K562 (cell line): ENCODE measurements at regions not wholly inside any gene's neighbourhood (a gene's known extent, or its start where the extent isn't known, plus 50 kb on each side); places are given as distances from the start of the nearest gene placed in this dataset.

Experiments used
- ATAC-seq: fragments of 200-7000 bp; cut with Tn5 transposase; 3 replicates; pipeline ENCODE4 v1.9.1; 2020; ENCODE audit warnings: moderate library complexity
- BruUV-seq: library from RNA; stranded (reverse); fragments of 400-500 nt; replicated peaks from 2 replicates; lab custom pipeline; 2021; lab: Mats Ljungman, UMichigan
- CTCF ChIA-PET: fragments of 300-600 bp; formaldehyde crosslinking; extraction: SDS; loops from one replicate; lab custom pipeline; 2021; ENCODE audit warnings: low intra/inter-chr PET ratio; lab: Yijun Ruan, JAX
- POLR2A ChIA-PET: fragments of 300-600, 350-650 bp; sonication (Branson Sonifier 250); formaldehyde crosslinking; extraction: SDS; loops from one replicate; lab custom pipeline; 2021; ENCODE audit warnings: antibody characterized with exemption, inconsistent platforms; lab: Yijun Ruan, JAX
- DNase-seq, 4 experiments: peaks; one replicate each; pipeline versions ENCODE4 v3.0.0 to v3.0.0-alpha.2; 2011 to 2018; ENCODE audit warnings: low spot score in 3 of 4, mixed read lengths in 3 of 4; ENCODE audit errors: extremely low read depth in 1 of 4
- FAIRE-seq: peaks from 2 replicates; lab custom pipeline; 2011; peaks lifted over from hg19 to GRCh38; lab: Jason Lieb, UNC
- H2AFZ ChIP-seq: 2 replicates; pipeline ENCODE4 v1.6.0; 2011; ENCODE audit warnings: low read depth, low read length, control low read depth, inconsistent platforms
- H3K27ac ChIP-seq: fragments of 200-600 bp; 3 replicates; pipeline ENCODE4 v1.8.0; 2011; ENCODE audit warnings: low read depth, mild to moderate bottlenecking, control low read depth, inconsistent platforms, low read length, moderate library complexity, mixed read lengths; ENCODE audit errors: extremely low read depth
- H3K27me3 ChIP-seq, 2 experiments: fragments of 300-600 bp in 1 of 2; 2 replicates in 1 of 2; 3 replicates in 1 of 2; pipeline versions ENCODE4 v1.6.0 to v1.8.0; 2011; ENCODE audit warnings: inconsistent platforms in 2 of 2, low read length in 2 of 2, mild to moderate bottlenecking in 1 of 2, mixed read lengths in 1 of 2, moderate library complexity in 1 of 2; ENCODE audit not compliant: control insufficient read depth in 2 of 2, insufficient read depth in 2 of 2
- H3K36me3 ChIP-seq: fragments of 300-600 bp; 3 replicates; pipeline ENCODE4 v1.8.0; 2011; ENCODE audit warnings: mild to moderate bottlenecking, low read length, inconsistent platforms; ENCODE audit not compliant: control insufficient read depth, insufficient read depth
- H3K4me1 ChIP-seq, 2 experiments: fragments of 200-600 bp in 1 of 2; replicated peaks in 1 of 2; 2 replicates in 1 of 2; 3 replicates in 1 of 2; pipeline versions ENCODE4 v1.5.1 to v1.8.0; 2011; ENCODE audit warnings: inconsistent platforms in 2 of 2, low read length in 2 of 2, mild to moderate bottlenecking in 1 of 2, mixed read lengths in 1 of 2, moderate library complexity in 1 of 2; ENCODE audit not compliant: control insufficient read depth in 2 of 2, insufficient read depth in 2 of 2
- H3K4me2 ChIP-seq: 2 replicates; pipeline ENCODE4 v1.6.1; 2011; ENCODE audit warnings: low read length, control low read depth, inconsistent platforms, mixed read lengths; ENCODE audit not compliant: insufficient read depth
- H3K4me3 ChIP-seq: fragments of 200-600 bp; sonication (generic), shearing (Covaris generic); 2 replicates; pipeline ENCODE4 v1.5.1; 2016; ENCODE audit warnings: control low read depth, inconsistent platforms
- H3K79me2 ChIP-seq: fragments of 200-600 bp; 3 replicates; pipeline ENCODE4 v1.8.0; 2011; ENCODE audit warnings: low read length, inconsistent platforms; ENCODE audit not compliant: control insufficient read depth, insufficient read depth
- H3K9ac ChIP-seq, 2 experiments: 2 replicates each; pipeline versions ENCODE4 v1.6.0 to v1.6.1; 2011; ENCODE audit warnings: low read depth in 2 of 2, low read length in 2 of 2, control low read depth in 1 of 2, inconsistent platforms in 1 of 2, mild to moderate bottlenecking in 1 of 2, mixed read lengths in 1 of 2; ENCODE audit not compliant: insufficient read depth in 1 of 2
- H3K9me1 ChIP-seq: one replicate; pipeline ENCODE4 v1.6.0; 2011; ENCODE audit warnings: inconsistent platforms, mild to moderate bottlenecking, low read length, moderate library complexity; ENCODE audit not compliant: control insufficient read depth, insufficient read depth
- H3K9me3 ChIP-seq: replicated peaks from 2 replicates; pipeline ENCODE4 v1.5.1; 2011; ENCODE audit warnings: low read depth, low read length, inconsistent platforms; ENCODE audit not compliant: control insufficient read depth, insufficient read depth
- H4K20me1 ChIP-seq: replicated peaks from 2 replicates; pipeline ENCODE4 v1.6.1; 2011; ENCODE audit warnings: low read length, inconsistent platforms, mixed read lengths; ENCODE audit not compliant: control insufficient read depth, insufficient read depth
- DPF2 ChIP-seq: fragments of 450-650 bp; IDR thresholded peaks from 2 replicates; pipeline ENCODE4 v1.6.1; 2016
- FOXM1 ChIP-seq, 2 experiments: fragments of 450-650 bp in 1 of 2; sonication (generic) in 1 of 2; formaldehyde crosslinking in 1 of 2; IDR thresholded peaks; 2 replicates each; pipeline versions ENCODE4 v1.6.1 to v1.9.0; 2017 to 2022; ENCODE audit warnings: low read depth in 2 of 2, mild to moderate bottlenecking in 2 of 2, missing genetic modification reagents in 1 of 2, moderate library complexity in 1 of 2
- GATAD2B ChIP-seq: fragments of 450-650 bp; IDR thresholded peaks from 2 replicates; pipeline ENCODE4 v1.6.1; 2017; ENCODE audit warnings: mild to moderate bottlenecking, borderline replicate concordance
- HNRNPLL ChIP-seq: fragments of 200-400 bp; formaldehyde crosslinking; IDR thresholded peaks from 2 replicates; pipeline ENCODE4 v1.6.1; 2017; ENCODE audit warnings: low read length, low read depth, mild to moderate bottlenecking; ENCODE audit not compliant: poor library complexity, severe bottlenecking
- KDM4B ChIP-seq, 2 experiments: fragments of 450-650 bp in 1 of 2; sonication (generic) in 1 of 2; IDR thresholded peaks; 2 replicates each; pipeline ENCODE4 v1.6.1; 2016 to 2017; ENCODE audit warnings: borderline replicate concordance in 2 of 2, antibody characterized with exemption in 1 of 2, low read depth in 1 of 2, mild to moderate bottlenecking in 1 of 2
- MECOM ChIP-seq: fragments of 250-450 bp; sonication (Bioruptor Pico); IDR thresholded peaks from 2 replicates; pipeline ENCODE4 v1.8.0; 2022; ENCODE audit warnings: inconsistent platforms
- NCOA2 ChIP-seq, 2 experiments: fragments of 450-650 bp; IDR thresholded peaks; 2 replicates each; pipeline ENCODE4 v1.6.1; 2018; ENCODE audit warnings: mild to moderate bottlenecking in 2 of 2, moderate library complexity in 1 of 2; ENCODE audit not compliant: partially characterized antibody in 2 of 2
- SAFB2 ChIP-seq: fragments of 200-400 bp; formaldehyde crosslinking; IDR thresholded peaks from 2 replicates; pipeline ENCODE4 v1.6.1; 2018; ENCODE audit warnings: borderline replicate concordance, low read length, low read depth, moderate library complexity; ENCODE audit not compliant: severe bottlenecking
- SAP30 ChIP-seq: fragments of 200-600 bp; sonication (generic); IDR thresholded peaks from 2 replicates; pipeline ENCODE4 v1.6.1; 2012; ENCODE audit warnings: borderline replicate concordance, low read depth, mild to moderate bottlenecking, moderate library complexity, low read length, control low read depth, inconsistent platforms; ENCODE audit not compliant: insufficient read depth, poor library complexity, severe bottlenecking
- SIN3B ChIP-seq: fragments of 450-650 bp; IDR thresholded peaks from 2 replicates; pipeline ENCODE4 v1.6.1; 2017; ENCODE audit warnings: low read depth, mild to moderate bottlenecking, moderate library complexity
- SP2 ChIP-seq: IDR thresholded peaks from 2 replicates; pipeline ENCODE4 v1.6.1; 2011; ENCODE audit warnings: mild to moderate bottlenecking, low read depth, low read length, moderate library complexity; ENCODE audit not compliant: poor library complexity, severe bottlenecking; ENCODE audit errors: extremely low read depth
- SUPT5H ChIP-seq: fragments of 450-650 bp; IDR thresholded peaks from 2 replicates; pipeline ENCODE4 v1.6.1; 2016
- TEAD2 ChIP-seq: fragments of 450-650 bp; IDR thresholded peaks from 2 replicates; pipeline ENCODE4 v1.6.1; 2016; ENCODE audit warnings: missing genetic modification characterization, control low read depth, missing compliant biosample characterization
- WGBS: fragments of 100-300 bp; shearing (Covaris generic); methylation state at CpG from one replicate; pipeline ENCODE4 v1.1.6; 2016; ENCODE audit warnings: low coverage, mixed read lengths; ENCODE audit not compliant: insufficient coverage; ENCODE audit errors: missing lambda C conversion rate; 5-methylcytosine and 5-hydroxymethylcytosine counted together
- in situ Hi-C: fragments of 300-500 bp; cut with MboI; formaldehyde crosslinking; loops from 4 replicates; pipeline ENCODE4 v1.15.0; 2018; ENCODE audit warnings: inconsistent platforms, mixed read lengths
- intact Hi-C: fragments of 100-400 bp; cut with micrococcal nuclease; formaldehyde crosslinking; loops from 2 replicates; pipeline ENCODE4 v1.14.2; 2022
- TF ChIP-seq, protein P1 (sequence below): fragments of 450-650 bp; IDR thresholded peaks from 2 replicates; pipeline ENCODE4 v1.6.1; 2018; ENCODE audit not compliant: partially characterized antibody
- TF ChIP-seq, protein P2 (sequence below): fragments of 200-400 bp; formaldehyde crosslinking; IDR thresholded peaks from 2 replicates; pipeline ENCODE4 v1.6.1; 2017; ENCODE audit warnings: mild to moderate bottlenecking, low read depth, low read length, moderate library complexity

GRCh38 chr11:109584001-109584972, 162.3 kb downstream of the C11orf87 start:
- FAIRE-seq: no peak
- no peak overlapping the region for H3K4me3 ChIP-seq
- no peaks in the 10 kb centered on the region for H3K27me3 ChIP-seq
- no peak overlapping the region for H3K27ac ChIP-seq
- ChIA-PET CTCF (no interaction called here), POLR2A (no interaction called here)
- H3K79me2 ChIP-seq: no peaks in the 10 kb centered on the region
- no peak overlapping the region for H3K9ac ChIP-seq
- no peaks in the 10 kb centered on the region for H4K20me1 ChIP-seq
- no peaks in the 10 kb centered on the region for H3K9me1 ChIP-seq
- H3K9me3 ChIP-seq: 0 out of 2 replicates have a peak, but pooled peaks cover 2% of the 10 kb centered on the region
- intact Hi-C loops (no loop called here), in situ Hi-C loops (no loop called here)
- no peak for DNase-seq
- WGBS: 0% methylated on average over 1 of the region's 1 CpG
- no peak overlapping the region for H2AFZ ChIP-seq
- no peak overlapping the region for H3K4me2 ChIP-seq
- H3K36me3 ChIP-seq: no peaks in the 10 kb centered on the region
- no peaks in the 10 kb centered on the region for H3K4me1 ChIP-seq
- BruUV-seq: no TSS peak
- ATAC-seq: no peak
- TF ChIP-seq KDM4B (IDR thresholded peaks at IDR 0.05; ENCODE audit: borderline replicate concordance in 2 of 2, low read depth in 1 of 2): no peak
- TF ChIP-seq, protein P1, sequence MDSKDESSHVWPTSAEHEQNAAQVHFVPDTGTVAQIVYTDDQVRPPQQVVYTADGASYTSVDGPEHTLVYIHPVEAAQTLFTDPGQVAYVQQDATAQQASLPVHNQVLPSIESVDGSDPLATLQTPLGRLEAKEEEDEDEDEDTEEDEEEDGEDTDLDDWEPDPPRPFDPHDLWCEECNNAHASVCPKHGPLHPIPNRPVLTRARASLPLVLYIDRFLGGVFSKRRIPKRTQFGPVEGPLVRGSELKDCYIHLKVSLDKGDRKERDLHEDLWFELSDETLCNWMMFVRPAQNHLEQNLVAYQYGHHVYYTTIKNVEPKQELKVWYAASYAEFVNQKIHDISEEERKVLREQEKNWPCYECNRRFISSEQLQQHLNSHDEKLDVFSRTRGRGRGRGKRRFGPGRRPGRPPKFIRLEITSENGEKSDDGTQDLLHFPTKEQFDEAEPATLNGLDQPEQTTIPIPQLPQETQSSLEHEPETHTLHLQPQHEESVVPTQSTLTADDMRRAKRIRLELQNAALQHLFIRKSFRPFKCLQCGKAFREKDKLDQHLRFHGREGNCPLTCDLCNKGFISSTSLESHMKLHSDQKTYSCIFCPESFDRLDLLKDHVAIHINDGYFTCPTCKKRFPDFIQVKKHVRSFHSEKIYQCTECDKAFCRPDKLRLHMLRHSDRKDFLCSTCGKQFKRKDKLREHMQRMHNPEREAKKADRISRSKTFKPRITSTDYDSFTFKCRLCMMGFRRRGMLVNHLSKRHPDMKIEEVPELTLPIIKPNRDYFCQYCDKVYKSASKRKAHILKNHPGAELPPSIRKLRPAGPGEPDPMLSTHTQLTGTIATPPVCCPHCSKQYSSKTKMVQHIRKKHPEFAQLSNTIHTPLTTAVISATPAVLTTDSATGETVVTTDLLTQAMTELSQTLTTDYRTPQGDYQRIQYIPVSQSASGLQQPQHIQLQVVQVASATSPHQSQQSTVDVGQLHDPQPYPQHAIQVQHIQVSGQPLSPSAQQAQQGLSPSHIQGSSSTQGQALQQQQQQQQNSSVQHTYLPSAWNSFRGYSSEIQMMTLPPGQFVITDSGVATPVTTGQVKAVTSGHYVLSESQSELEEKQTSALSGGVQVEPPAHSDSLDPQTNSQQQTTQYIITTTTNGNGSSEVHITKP: no peak
- TF ChIP-seq HNRNPLL: no peak
- no peak for TF ChIP-seq FOXM1 (IDR thresholded peaks at IDR 0.05; ENCODE audit: low read depth)
- no peak for TF ChIP-seq FOXM1 (CRISPR knock-in tag; IDR thresholded peaks at IDR 0.05; ENCODE audit: low read depth)
- no peak for TF ChIP-seq TEAD2
- TF ChIP-seq SP2: no peak
- no peak for TF ChIP-seq SAFB2
- no peak for TF ChIP-seq GATAD2B
- TF ChIP-seq NCOA2 (IDR thresholded peaks at IDR 0.05; ENCODE audit: partially characterized antibody in 2 of 2): no peak
- TF ChIP-seq DPF2: no peak
- no peak for TF ChIP-seq SAP30
- no peak for TF ChIP-seq SUPT5H
- TF ChIP-seq, protein P2, sequence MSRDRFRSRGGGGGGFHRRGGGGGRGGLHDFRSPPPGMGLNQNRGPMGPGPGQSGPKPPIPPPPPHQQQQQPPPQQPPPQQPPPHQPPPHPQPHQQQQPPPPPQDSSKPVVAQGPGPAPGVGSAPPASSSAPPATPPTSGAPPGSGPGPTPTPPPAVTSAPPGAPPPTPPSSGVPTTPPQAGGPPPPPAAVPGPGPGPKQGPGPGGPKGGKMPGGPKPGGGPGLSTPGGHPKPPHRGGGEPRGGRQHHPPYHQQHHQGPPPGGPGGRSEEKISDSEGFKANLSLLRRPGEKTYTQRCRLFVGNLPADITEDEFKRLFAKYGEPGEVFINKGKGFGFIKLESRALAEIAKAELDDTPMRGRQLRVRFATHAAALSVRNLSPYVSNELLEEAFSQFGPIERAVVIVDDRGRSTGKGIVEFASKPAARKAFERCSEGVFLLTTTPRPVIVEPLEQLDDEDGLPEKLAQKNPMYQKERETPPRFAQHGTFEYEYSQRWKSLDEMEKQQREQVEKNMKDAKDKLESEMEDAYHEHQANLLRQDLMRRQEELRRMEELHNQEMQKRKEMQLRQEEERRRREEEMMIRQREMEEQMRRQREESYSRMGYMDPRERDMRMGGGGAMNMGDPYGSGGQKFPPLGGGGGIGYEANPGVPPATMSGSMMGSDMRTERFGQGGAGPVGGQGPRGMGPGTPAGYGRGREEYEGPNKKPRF: no peak
- no peak for TF ChIP-seq SIN3B
- TF ChIP-seq MECOM (CRISPR knock-in tag): no peak
